HepG2 (cell line): ENCODE measurements at regions not wholly inside any gene's neighbourhood (a gene's known extent, or its start where the extent isn't known, plus 50 kb on each side); places are given as distances from the start of the nearest gene placed in this dataset.

Experiments used
- BCL6 ChIP-seq: IDR thresholded peaks from 2 replicates; pipeline ENCODE4 v1.6.1; 2016; ENCODE audit warnings: missing genetic modification reagents, missing compliant biosample characterization
- CHCHD3 ChIP-seq: sonication (generic); formaldehyde crosslinking; IDR thresholded peaks from 2 replicates; pipeline ENCODE4 v1.8.0; 2022; ENCODE audit warnings: mild to moderate bottlenecking, missing genetic modification reagents, moderate library complexity
- DMAP1 ChIP-seq: IDR thresholded peaks from 2 replicates; pipeline ENCODE4 v1.6.1; 2016
- GABPA ChIP-seq, 2 experiments: IDR thresholded peaks; 2 replicates each; pipeline ENCODE4 v1.6.1; 2011 to 2016; ENCODE audit warnings: low read depth in 2 of 2, low read length in 1 of 2, missing biosample characterization in 1 of 2, missing genetic modification characterization in 1 of 2
- HINFP ChIP-seq: sonication (generic); formaldehyde crosslinking; IDR thresholded peaks from 2 replicates; pipeline ENCODE4 v1.4.0; 2020; ENCODE audit warnings: low read depth, mild to moderate bottlenecking, missing genetic modification reagents
- KIAA2018 ChIP-seq: sonication (generic); formaldehyde crosslinking; IDR thresholded peaks from 2 replicates; pipeline ENCODE4 v1.5.0; 2020; ENCODE audit warnings: mild to moderate bottlenecking, missing genetic modification reagents, borderline replicate concordance
- MXD4 ChIP-seq: IDR thresholded peaks from 2 replicates; pipeline ENCODE4 v1.6.1; 2016; ENCODE audit warnings: mild to moderate bottlenecking, missing biosample characterization, missing genetic modification reagents
- MYNN ChIP-seq: sonication (generic); formaldehyde crosslinking; IDR thresholded peaks from 2 replicates; pipeline ENCODE4 v1.4.0; 2020; ENCODE audit warnings: mild to moderate bottlenecking, low read depth, missing genetic modification reagents
- NCOA1 ChIP-seq: sonication (generic); formaldehyde crosslinking; IDR thresholded peaks from 2 replicates; pipeline ENCODE4 v1.9.0; 2021; ENCODE audit warnings: missing genetic modification reagents
- NR0B2 ChIP-seq: sonication (generic); formaldehyde crosslinking; IDR thresholded peaks from 2 replicates; pipeline ENCODE4 v1.4.0; 2020; ENCODE audit warnings: mild to moderate bottlenecking, missing genetic modification reagents
- SAP130 ChIP-seq: IDR thresholded peaks from 2 replicates; pipeline ENCODE4 v1.6.1; 2016; ENCODE audit warnings: low read depth
- SIX4 ChIP-seq: sonication (generic); formaldehyde crosslinking; IDR thresholded peaks from 2 replicates; pipeline ENCODE4 v1.4.0; 2020; ENCODE audit warnings: missing genetic modification reagents
- SMAD3 ChIP-seq: sonication (generic); formaldehyde crosslinking; IDR thresholded peaks from 2 replicates; pipeline ENCODE4 v1.4.0; 2020; ENCODE audit warnings: missing genetic modification reagents
- SNAI1 ChIP-seq: sonication (generic); formaldehyde crosslinking; IDR thresholded peaks from 2 replicates; pipeline ENCODE4 v1.5.0; 2020; ENCODE audit warnings: mild to moderate bottlenecking, missing genetic modification reagents, borderline replicate concordance
- SOX13 ChIP-seq, 3 experiments: fragments of 450-650 bp in 1 of 3; sonication (generic) in 1 of 3; formaldehyde crosslinking in 1 of 3; IDR thresholded peaks in 2 of 3; conservative IDR thresholded peaks in 1 of 3; 2 replicates each; pipeline versions ENCODE4 v1.5.0 to v1.6.1; 2016 to 2020; ENCODE audit warnings: antibody characterized with exemption in 1 of 3, mild to moderate bottlenecking in 1 of 3, missing compliant biosample characterization in 1 of 3, missing genetic modification reagents in 1 of 3, moderate library complexity in 1 of 3
- YEATS4 ChIP-seq: sonication (generic); formaldehyde crosslinking; IDR thresholded peaks from 2 replicates; pipeline ENCODE4 v1.4.0; 2020; ENCODE audit warnings: missing genetic modification reagents, borderline replicate concordance
- ZNF12 ChIP-seq: sonication (generic); formaldehyde crosslinking; IDR thresholded peaks from 2 replicates; pipeline ENCODE4 v1.5.0; 2020; ENCODE audit warnings: missing genetic modification reagents
- ZNF124 ChIP-seq: sonication (generic); formaldehyde crosslinking; IDR thresholded peaks from 2 replicates; pipeline ENCODE4 v1.4.0; 2020; ENCODE audit warnings: missing genetic modification reagents
- ZNF225 ChIP-seq: sonication (generic); formaldehyde crosslinking; IDR thresholded peaks from 2 replicates; pipeline ENCODE4 v1.4.0; 2020; ENCODE audit warnings: mild to moderate bottlenecking, missing genetic modification reagents
- ZNF713 ChIP-seq: sonication (generic); formaldehyde crosslinking; IDR thresholded peaks from 2 replicates; pipeline ENCODE4 v1.4.0; 2020; ENCODE audit warnings: mild to moderate bottlenecking, missing genetic modification reagents

GRCh38 chr10:3889961-3890522 lies 105.0 kb upstream of the KLF6 start (continued):
- no peak for TF ChIP-seq KIAA2018
- no peak for TF ChIP-seq MXD4 (CRISPR knock-in tag)
- peak; percentile 53; the same call in 1 of the 2 replicates for TF ChIP-seq ZNF12 (CRISPR knock-in tag)
- TF ChIP-seq ZNF124 (CRISPR knock-in tag) = no peak
- no peak for TF ChIP-seq CHCHD3 (CRISPR knock-in tag)
- peak; percentile 81 for TF ChIP-seq SAP130
- peak; percentile 79; the same call in 1 of the 2 replicates for TF ChIP-seq SIX4 (CRISPR knock-in tag)
- 0 out of 2 replicates have a peak, but pooled peaks have one; percentile 60 for TF ChIP-seq DMAP1 (CRISPR knock-in tag)
- TF ChIP-seq MYNN = no peak
- TF ChIP-seq SMAD3 (CRISPR knock-in tag) = 0 out of 2 replicates have a peak, but pooled peaks have one; percentile 36
- TF ChIP-seq HINFP (CRISPR knock-in tag) = no peak
- peak; percentile 79 for TF ChIP-seq SOX13 (IDR thresholded peaks at IDR 0.05)
- peak in 1 of 2 experiments; percentile 89; a peak in 2 of 4 replicates for TF ChIP-seq SOX13 (CRISPR knock-in tag; conservative IDR thresholded peaks at IDR 0.05 in 1 of 2, IDR thresholded peaks at IDR 0.05 in 1 of 2)
- TF ChIP-seq NCOA1 = no peak
- no peak for TF ChIP-seq GABPA (IDR thresholded peaks at IDR 0.05; ENCODE audit: low read depth, low read length)
- TF ChIP-seq GABPA (CRISPR knock-in tag; IDR thresholded peaks at IDR 0.05; ENCODE audit: low read depth) = no peak
- TF ChIP-seq SNAI1 (CRISPR knock-in tag) = no peak
- no peak for TF ChIP-seq ZNF225 (CRISPR knock-in tag)
- no peak for TF ChIP-seq NR0B2
- TF ChIP-seq YEATS4 (CRISPR knock-in tag) = no peak
- peak; percentile 92 for TF ChIP-seq BCL6 (CRISPR knock-in tag)
- no peak for TF ChIP-seq ZNF713 (CRISPR knock-in tag)
